GM18870 (cell line): ENCODE measurements at regions not wholly inside any gene's neighbourhood (a gene's known extent, or its start where the extent isn't known, plus 50 kb on each side); places are given as distances from the start of the nearest gene placed in this dataset.

Source experiments
- ATAC-seq: cut with Tn5 transposase; IDR thresholded peaks from one replicate; pipeline ENCODE4 v1.9.1; 2021; ENCODE audit warnings: moderate library complexity; ENCODE audit not compliant: unreplicated experiment

GRCh38 chr15:53401503-53401902, 358.0 kb downstream of the WDR72 start:
- no peak for ATAC-seq

DNA sequence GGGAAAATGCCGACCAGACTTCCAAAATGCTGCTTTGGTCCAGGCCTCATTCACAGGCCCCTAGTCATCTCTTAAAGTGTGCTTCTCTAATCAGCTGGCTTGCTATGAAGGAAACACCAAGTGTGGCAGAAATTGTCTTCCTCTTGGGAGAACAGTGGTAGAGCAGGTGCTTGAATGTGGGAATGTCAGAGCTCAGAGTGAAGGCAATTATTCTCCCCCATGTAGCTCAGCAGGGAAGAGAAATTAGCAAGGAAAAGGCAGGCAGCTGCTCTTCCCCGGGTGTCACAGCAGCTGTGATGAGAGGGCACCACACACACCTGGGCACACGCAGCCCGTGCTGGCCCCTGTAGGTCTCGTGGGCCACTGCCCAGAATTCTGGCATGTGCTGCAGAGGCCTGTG, 358.5 kb downstream of the WDR72 start:
- ATAC-seq = no peak

DNA sequence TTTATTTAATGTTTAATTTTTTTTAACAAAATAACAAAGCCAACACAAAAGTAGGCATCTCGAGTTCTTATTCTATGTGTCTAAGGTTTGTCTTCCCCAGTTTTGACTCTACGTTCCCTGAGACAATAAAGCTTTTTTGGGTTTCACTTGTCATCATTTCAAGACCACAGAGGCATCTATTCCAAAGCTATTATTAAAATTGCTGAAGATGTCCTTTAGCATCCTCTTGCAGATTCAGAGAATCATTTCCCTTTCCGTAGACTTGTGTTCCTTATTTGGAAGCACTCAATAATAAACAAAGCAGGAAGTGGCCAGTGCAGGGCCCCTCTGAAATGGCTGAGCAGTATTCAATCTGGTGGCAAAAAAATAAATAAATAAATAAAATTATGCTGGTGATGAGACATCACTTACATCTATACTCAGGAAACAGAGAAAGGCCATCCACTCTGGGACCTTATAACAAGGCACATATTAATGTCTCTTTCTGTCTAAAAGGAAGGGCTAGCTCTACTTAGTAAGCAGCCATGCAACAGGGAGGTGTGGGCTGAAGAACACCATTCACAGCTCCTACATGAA, 362.3 kb downstream of the WDR72 start:
- ATAC-seq = no peak

GRCh38 chr15:53395871-53396270, 363.6 kb downstream of the WDR72 start:
- no peak for ATAC-seq

- no peak for ATAC-seq
These were observed 368.9 kb downstream of the WDR72 start for GRCh38 chr15:53390549-53390948.

- ATAC-seq = no peak
These were observed 370.0 kb downstream of the WDR72 start for GRCh38 chr15:53389271-53390037.

DNA sequence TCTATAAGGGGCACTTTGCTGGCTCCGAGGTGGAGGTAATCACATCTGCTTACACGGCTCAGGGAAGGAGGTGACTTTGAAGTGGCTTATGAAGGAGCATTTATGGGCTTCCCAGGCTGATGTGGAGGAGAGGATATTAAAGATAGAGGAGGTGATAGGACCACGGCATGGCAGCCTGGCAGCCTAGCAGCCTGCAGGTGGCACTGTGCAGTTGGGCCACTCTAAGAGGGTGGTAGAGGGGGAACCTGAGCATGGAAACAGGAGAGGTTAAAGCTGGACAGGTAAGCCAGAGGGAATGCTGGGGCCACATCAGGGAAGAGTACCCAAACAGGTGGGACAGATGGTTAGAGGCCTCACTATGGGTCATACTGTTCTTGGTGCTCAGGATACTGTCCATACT, 375.0 kb downstream of the WDR72 start:
- no peak for ATAC-seq

DNA sequence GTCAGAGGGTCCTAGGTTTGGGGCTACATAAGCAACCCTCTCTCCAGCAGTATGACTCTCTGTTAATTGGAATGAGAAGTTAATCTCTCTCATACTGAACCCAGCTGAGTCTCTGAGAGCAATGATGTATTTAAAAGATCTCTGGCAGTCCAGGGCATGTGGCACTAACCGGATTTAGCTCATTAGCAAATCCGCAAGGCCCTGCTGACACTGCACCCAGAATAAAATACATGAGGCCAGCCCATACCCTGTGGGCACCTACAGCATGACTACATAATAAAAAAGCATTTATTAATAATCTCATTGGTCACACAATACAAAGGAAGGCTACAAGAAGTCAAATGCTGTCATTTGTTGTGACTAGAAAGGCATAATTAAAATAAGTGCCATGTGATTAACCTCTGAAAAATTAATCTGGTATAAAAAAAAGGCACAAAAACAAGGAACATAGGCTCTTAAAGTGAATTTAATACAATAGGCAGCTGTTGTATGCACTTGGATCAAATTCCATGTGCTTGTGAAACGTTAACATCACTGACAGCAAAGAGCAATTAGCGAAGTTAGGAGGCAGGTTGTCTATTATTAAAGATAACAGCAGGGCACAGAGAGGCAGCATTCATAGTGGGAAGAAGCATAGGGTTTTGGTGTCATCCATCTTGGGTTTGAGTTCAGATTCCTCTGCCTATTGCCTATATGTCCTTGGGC, 381.2 kb downstream of the WDR72 start:
- ATAC-seq = no peak

GRCh38 chr15:53367740-53368139, 391.7 kb downstream of the WDR72 start:
- no peak for ATAC-seq

DNA sequence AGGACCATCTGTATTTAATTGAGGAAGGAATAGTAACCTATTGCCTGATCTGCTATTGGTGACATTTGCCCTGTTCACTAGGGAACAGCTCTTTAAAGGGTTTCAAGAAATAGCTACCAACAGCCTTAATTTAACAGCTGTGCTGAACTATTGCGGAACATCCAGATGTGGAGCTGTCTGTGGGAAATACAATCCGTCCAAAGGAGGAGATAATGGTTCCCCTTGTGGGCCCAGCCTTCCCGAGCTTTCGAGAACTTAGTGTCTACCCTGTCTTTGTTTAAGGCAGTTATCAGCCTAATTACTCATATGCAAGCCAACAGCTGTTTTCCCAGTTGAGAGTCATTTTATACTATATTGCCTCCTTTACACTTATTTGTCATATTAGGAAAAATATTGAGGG, 398.6 kb downstream of the WDR72 start:
- no peak for ATAC-seq

DNA sequence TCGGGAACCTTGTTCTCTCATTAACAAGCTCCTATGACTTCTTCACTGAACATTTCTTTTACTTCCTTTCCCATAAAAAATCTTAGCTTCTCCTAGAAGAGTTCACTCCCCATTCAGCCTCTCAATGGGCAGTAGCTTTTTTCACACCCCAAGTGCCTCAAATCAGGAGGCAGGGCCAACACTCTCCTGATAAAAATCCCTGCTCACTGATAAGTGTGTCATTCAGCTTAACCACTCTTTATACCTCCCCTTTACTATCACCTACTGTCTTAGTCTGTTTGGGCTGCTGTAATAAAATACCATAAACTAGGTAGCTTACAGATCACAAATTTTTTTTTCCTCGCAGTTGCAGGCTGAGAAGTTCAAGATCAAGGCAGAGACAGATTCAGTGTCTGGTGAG, 400.4 kb downstream of the WDR72 start:
- ATAC-seq = no peak

- no peak for ATAC-seq
These were observed 404.6 kb downstream of the WDR72 start for GRCh38 chr15:53354874-53355273.

GRCh38 chr15:53351373-53351772, 408.1 kb downstream of the WDR72 start:
- no peak for ATAC-seq

DNA sequence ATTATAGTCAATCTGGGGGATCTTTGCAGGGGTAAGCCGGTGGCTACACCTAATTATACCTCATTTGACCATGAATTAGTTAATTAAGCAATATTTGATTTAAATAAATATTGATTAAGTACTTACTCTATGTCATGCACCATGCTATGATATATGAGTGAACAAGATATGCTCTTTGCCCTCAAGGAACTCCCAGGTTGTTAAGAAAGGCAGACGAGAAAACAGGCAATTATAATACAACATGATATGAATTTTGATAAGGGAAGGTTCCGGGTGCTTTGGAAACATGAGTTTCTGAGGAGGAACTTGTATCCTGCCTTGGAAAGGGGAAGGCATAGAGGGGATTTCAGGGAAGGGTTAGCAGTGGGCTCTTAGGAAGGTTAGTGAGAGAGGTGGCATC, 412.9 kb downstream of the WDR72 start:
- ATAC-seq = no peak

DNA sequence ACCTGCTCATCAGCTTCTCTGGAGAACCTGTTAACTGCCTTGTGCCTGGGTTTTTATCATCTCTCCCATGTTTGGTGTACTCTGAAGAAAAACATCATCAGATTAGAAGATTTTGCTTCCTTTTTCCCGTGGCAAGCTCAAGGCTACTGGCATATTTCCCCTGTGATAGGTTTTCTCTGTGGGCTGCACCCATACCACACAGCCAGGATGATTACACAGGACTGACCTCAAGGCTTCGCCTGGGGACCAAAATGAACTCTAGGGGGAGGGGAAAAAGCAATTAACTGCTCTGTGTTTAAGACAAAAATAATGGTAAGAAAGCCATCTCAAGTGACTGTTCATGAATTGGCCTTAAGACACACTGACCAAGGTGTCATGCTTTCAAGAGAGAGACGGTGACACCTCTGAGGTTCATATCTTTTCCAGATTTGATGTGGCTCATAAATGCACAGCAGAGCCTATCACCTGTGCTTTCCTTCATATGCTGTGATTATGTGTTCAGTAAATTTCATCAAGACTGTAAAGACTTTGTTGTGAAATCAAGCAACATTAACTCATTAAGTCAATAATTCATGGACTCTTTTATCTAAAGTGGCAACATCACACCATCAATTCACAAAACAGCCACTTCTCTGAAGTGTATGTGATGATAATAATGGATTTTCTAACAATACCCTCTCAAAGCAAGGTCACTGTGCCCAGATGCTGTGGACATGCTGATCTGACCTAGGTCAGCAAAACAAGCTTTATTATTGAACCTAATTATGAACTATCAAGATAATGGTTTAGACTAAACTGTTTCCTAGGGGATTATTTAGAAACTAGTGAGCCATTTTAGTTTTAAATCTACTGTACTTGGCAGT, 427.9 kb downstream of the WDR72 start:
- ATAC-seq = no peak

DNA sequence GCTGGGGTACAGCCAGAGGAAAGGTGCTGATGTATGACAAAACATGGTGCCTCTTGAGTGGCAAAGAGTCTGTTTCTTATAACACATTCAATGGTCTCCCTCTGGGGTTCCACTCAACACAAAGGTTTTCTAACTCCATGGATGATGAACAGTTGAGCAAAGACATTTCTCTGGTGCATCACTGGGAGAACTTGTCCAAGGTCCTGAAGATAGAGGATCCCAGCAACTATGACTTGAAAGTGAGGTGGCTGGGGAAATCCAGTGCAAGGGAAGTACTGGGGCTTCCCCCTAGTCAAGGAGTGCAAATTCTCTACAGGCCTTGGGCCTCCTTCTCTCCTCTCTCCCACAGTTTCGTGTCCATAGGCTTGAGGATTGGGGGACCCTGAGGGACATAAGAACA, 431.1 kb downstream of the WDR72 start:
- no peak for ATAC-seq

GRCh38 chr15:53324061-53324460, 435.4 kb downstream of the WDR72 start:
- ATAC-seq = no peak

- ATAC-seq = no peak
These were observed 436.3 kb downstream of the WDR72 start for GRCh38 chr15:53323191-53323590.

DNA sequence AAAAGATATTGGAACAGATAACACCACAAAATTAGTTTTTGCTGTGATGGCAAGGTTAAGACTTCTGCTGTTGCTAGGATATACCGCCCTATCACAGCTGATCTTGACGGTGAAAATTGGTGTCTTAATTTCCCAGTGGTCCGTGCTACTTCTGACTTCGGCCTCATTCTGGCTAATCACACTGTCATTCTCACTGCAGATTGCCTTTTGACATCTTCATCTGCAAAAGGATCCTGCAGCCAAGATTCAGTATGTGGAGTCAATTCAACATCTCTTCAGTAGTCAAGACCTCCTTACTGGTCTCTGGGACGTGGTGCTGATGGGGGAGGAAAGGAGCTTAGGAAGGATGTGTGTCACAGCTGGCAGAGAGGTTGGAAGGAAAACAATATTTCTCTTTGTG, 438.6 kb downstream of the WDR72 start:
- no peak for ATAC-seq

- ATAC-seq = no peak
These were observed 446.8 kb downstream of the WDR72 start for GRCh38 chr15:53312707-53313106.

GRCh38 chr15:53310709-53311108, 448.8 kb downstream of the WDR72 start:
- ATAC-seq = no peak
